ENCODE measurements at regions not wholly inside any gene's neighbourhood (a gene's known extent, or its start where the extent isn't known, plus 50 kb on each side); places are given as distances from the start of the nearest gene placed in this dataset.

DNA sequence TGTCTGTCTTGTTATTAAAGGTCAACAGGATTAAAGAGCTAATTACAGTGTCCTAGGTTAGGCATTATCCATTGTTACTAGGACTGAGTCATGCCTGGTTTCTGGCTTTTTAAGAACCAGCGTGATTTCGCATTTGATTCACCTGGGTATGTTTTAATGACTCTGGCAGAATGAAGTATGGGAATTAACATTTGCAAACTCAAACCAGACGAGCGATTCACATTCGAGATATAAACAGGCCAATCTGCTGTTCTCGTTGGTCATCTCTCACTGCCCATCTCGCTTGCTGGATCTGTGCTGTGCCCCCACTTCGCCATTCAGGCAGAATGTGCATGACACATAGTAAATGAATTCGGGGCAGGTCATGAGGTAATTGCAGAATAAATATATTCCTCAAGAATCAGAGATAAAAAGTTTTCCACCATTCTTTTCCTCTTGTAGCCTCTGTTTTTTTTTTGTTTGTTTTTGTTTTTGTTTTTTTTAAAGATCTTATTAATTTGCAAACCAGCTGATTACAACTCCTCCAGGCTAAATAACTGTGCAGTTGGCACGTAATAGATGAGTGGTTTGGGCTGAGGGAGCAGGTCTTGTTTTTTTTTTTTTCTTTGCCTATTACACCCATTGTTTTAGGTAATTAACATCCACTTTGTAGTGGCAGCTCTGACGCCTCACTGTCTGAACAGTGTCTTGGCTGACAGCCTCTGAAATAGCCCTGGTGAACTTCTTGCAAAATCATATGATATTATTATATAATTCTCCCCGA is 313.5 kb upstream of the MSX2 start:
- DNase-seq (ENCODE audit: low read depth): no peak

DNA sequence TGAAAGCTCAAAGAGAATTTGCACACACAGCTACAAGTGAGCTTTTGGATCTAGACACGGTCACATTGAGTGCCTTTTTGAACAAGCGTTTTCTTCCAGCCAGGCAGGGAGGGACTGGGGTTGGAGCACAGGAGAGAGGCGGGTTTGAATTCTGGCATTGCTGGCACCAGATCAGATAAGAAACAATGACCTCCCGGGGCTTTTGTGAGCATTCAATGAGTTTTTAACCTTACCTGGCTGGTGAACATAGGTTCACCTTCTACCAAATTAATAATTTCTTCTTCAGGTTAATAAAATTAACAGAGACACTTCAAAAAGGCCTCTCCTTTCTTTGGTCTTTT is 312.9 kb upstream of the MSX2 start:
- no peak for DNase-seq (ENCODE audit: low read depth)

DNA sequence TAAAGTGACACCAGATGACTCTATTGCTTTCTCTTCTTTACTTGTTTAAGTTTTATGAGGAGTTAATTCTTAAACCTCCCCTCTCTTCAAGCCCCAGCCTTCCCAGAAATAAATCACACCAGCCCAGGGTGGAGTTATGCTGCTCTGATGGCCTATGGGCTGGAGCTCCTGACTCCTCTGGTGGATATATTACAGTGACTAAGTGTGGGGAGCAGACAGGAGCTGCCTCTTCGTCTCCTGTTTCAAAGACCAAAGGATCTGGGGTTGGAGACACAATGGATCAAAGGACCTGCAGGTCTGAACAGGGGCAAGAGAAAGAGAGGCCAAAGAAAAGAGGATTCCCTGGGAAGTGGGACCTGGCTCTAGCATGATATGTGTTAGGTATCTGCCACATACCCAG is 312.0 kb upstream of the MSX2 start:
- no peak for DNase-seq (ENCODE audit: low read depth)

DNA sequence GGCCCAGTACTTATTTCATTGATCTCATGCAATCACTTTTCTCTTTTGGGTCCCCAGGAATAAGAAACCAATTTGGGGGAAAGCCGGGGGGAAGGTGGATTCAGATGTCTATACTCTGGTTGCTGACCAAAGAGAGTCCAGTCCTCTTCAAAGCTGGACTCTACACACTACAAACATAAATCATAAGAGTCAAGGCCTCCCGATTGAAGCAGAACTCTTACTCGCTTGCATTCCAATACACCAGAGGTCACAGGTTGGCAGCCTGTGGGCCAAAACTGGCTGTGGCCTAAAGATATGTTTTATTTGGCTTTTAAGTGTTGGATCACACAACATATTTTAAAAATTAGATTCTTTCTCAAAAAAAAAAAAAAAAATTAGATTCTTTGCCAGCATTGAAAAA is 311.4 kb upstream of the MSX2 start:
- DNase-seq (ENCODE audit: low read depth): no peak

DNA sequence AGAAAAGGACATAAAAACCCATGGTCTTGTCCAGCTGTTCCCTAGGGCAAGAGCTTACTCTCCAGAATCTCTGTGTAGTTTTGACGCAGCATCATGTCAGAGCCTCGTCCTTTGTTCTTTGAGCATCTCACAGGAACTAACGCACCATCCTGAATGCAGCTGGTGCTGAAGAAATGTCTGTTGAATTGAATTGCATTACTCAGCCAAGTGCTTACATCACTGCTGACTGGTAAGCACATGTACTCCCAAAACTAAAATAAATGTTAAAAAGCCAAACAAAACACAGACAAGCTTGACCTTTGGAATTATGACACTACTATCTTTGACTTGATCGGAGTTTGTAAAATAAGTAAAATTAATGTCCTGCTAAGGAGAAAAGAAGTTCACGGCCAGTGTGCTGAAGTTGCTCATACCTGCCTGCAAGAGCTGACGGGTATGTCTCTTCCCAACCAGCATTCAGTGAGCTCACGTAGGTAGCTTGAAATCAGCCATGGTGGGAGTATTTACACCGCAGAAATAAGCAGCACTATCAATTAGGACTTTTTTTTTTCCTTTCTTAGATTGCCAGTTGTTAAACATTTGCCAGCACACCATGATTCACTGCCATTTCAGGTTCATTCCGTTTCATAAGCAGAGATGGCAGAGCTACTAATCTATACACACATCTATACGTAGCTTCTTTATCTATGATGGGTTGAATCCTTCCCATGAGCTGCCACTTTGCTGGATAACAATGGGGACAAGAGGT is 310.6 kb upstream of the MSX2 start:
- DNase-seq (ENCODE audit: low read depth): no peak

DNA sequence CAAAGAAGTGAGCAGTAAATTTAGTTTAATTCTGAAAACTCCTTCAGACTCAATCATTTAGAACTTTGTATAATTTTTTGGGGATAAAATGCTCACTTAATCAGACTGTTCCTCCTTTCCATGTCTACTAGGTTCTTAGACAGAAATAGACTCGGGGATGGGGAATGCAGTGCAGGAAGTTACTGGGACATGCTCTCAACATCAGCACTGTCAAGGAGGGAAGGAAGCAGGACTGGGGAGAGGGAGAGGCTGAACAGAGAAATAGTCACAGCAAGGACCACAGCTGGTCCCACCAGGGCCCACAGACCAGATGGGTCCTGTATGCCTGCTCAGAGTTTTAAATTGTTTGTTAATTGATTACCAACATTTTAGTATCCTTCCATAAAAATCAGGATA is 310.1 kb upstream of the MSX2 start:
- DNase-seq (ENCODE audit: low read depth): no peak

DNA sequence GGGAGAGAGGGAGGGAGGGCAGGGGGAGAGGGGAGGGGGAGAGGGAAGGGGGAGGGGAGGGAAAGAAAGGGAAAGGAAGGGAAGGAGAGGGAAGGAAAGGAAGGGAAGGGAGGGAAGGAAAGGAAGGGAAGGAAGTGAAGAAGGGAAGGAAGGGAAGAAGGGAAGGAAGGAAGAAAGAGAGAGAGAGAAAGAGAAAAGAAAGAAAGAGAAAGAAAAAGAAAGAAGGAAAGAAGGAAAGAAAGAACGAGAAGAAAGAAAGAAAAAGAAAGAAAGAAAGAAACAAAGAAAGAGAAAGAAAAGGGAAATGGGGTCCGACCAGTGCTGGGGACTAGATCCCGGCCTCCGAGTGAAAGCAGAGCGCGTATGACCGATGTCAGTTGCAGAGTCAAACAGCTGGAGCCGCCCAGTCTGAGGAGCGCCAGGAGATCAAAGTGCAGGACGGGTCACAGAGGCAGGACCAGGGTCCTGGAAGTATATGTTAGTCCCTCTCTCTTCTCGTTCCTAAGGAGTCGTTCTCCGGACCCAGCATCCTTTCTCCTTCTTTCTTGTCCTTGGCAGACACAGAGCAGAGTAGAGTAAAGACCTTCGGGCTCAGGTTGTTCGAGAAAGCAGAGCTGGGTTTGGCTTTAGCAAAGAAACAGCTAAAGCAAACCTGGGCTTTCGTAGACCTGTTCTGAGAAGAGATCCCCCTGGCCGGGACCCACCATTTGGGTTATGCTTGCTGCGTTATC is 305.4 kb upstream of the MSX2 start:
- DNase-seq (ENCODE audit: low read depth): no peak

DNA sequence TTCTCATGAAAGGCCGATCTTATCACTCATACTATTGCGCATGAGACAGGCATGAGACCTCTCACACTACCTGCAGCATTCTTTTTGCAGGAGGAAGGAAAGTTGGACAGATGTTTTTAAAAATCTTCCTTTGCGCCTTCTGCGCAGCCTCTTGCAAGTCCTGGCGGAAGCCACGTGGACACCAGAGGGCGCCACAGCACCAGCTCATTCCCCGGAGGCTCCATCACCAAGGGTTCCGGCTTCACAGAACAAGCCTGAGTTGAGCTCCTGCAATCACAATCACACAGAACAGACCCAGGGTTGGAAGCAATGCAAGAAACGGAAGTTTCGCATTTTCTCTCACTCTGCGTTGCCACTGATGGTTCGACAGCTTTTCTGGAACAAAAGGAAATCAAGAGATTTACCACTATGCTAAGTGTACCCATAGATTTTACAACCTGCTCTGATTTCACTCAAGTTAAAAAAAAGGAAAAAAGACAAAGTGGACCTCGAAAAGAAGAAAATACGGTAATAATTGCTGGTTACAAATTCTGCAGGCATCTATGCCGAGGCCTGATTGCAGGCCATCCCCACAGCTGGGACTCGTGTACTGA is 304.7 kb upstream of the MSX2 start:
- peak; percentile 32 for DNase-seq (ENCODE audit: low read depth)

DNA sequence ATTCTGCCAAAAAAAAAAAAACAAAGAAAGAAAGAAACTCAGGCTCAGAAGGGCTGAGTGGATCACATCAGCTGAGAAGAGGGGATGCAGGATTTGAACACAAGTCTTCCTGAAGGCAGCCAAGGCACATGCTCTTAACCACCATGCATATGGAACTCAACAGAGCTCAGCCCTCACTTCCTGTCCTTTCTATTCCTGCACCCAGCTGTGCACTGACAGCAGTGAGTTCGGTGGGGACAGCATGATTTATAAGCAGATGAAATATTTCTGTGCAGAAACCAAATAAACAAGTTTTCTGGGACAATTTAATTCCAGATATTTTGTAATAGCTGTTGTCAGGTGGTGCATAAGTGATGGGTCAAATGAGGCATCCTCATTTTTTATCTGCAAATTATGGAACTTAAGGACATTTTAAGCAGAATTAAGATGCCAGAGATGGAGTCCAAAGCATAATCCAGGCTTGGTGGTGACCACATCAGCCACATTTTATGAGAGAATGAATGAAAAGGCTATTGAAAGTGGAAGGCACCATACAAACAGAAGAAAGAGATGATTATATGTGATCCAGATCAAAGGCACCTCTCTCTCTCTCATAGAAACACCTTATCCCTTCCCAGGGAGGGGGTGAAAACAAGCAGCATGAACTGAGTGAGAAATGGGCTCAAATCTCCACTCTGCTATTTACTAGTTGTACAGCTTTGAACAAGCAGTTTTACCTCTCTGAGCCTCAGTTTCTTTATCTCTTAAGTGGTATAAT is 303.6 kb upstream of the MSX2 start:
- no peak for DNase-seq (ENCODE audit: low read depth)

DNA sequence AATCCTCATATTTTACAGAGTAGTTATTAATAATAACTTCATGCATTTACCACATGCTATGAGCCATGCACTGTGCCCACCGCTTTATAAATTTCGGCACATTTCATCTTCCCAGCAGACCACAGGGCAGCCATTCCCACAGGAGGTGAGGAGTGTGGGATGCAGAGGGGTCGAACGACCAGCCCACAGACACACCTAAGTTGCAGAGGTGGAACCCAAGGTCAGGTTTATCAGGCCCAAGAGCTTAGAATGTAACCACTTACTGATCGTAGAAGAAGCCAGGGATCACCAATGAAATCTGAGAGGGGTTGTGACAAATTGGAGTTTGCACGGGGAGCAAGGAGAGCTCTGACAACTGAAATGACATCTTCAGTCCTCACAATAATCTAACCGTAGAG is 303.0 kb upstream of the MSX2 start:
- DNase-seq (ENCODE audit: low read depth): no peak

DNA sequence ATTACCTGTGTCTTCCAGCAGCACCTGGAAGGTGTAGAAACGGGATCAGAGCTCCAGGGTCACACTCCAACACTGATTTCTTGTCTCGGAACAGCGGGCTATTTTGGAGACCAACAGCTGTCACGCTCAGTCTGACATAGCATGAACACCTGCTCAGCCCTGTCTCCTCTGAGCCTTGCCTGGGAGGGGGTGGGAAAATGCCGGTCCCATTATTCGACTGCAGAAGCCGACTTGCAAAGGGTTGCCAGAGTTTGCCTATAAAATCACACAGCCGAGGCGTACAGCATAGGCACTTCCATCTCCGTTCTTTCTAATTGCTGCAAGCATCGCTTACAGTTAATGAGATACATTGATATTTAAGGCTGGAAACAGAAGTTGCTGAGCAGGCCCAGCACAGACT is 300.8 kb upstream of the MSX2 start:
- no peak for DNase-seq (ENCODE audit: low read depth)

DNA sequence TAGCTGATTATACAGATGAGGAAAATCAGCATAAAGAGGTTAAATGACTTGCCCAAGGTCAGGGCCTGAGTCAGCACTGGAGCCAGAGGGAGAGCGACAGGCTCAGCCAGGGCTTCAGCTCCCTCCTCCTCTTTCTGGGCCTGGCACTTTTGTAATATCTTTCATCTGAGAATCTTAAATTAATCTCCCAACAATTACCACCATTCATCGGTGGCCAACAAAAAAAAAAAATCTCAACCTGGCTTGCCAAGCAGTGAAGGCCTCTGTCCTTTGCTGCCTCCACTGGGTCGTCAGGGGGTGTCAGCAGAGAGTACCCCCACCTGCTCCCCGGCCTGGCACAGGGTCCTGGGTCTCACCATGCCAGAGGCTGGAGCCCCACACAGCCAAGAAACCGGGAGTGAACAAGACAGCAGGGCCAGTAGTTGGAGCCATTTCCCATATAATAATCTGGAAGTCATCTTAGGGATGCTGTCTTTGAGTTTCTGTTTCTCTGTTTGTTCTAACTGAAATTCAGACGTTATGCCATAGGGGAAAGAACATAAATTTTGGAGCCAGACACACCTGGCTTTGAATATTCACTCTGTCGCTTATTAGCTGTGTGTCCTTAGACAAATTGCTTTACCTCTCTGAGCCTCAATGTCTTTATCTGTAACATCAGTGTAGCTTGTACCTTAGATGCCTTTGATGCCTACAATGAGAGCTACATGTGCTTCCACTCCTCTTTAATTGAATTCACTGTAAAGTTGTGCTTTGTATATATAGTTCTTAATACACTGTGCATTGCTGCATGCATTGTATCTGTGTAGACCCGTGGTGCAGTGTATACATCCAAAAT is 299.9 kb upstream of the MSX2 start:
- no peak for DNase-seq (ENCODE audit: low read depth)

DNA sequence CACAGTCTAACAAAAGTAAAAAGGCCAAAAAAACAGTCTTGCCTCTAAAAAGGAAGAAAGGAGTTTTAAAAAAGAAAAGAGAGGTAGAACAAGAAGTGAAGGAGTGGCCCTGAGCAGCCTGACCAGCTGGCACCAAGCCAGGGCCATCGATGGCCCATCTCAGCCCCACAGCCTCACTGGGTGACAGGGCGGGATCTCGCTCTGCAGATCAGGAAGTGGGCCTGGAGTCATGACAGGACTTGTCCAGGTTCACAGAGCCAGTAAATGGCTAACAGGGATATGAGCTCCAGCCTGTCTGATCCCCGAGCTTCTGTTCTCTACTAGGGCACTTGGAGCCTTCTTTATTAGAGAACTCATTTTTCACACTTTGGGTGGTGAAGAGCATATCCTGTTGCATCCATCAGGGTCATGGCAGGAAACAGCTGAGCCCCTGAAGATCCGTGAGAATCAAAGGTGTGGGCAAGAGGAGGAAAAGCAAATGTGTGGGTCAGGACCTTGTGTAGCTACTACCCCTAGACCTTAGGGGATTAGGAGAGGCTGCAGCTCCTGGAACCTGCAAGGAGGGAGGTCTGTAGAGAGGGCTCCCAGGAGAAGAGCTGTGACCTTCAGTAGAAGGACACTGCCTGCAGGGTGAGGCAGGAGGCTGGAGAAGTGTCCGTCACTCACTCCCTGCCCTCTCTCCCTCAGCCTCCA is 299.0 kb upstream of the MSX2 start:
- DNase-seq (ENCODE audit: low read depth): no peak

DNA sequence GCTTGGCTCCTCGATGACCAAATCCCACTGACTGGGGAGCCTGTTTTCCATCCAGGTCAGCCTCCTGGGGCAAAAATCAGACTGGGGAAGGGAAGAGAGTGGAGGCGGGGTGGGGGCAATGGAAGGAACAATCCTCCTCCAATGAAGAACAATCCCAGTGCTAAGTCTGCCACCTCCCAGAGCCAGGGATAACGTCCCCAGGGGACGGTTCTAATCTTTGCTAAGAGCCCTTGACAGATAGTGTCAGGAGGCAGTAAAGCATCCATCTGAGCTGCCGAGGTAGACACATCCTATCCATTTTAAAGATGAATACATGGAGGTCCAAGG is 298.5 kb upstream of the MSX2 start:
- no peak for DNase-seq (ENCODE audit: low read depth)

DNA sequence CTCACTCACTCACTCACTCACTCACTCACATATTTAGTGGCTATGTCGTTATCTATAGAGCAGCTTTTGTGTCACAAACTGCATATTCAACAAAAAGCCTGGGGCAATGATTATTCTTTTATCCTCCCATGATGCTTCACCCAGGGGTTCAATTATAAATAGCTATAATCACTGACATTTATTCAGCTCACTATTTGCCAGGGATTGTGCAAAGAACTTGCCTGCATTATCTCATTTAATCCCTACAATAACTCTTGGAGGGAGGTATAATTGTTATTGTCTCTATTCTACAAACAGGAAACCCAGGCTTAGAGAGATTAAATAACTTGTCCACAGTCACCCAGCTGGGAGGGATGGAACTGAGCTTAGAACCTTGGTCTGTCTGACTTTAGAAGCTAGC is 298.0 kb upstream of the MSX2 start:
- no peak for DNase-seq (ENCODE audit: low read depth)

DNA sequence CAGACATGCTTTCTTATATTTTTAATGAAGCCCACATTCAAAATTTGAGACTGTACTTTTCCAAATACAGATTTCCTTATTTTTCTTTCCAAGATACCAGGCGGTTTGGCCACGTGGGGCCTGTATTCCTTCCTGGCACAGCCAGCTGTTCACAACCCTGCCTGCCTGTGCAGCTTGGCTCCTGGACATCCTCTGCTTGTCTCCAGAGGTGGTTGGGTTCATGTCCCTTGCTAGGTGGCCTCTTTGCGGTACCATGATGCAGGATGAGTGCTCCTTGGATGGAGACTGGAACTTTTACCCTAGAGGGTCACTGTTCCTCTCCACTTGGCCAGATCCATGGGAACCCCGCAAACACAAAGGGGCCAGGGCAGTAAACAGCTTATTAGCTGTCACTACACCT is 297.5 kb upstream of the MSX2 start:
- DNase-seq (ENCODE audit: low read depth): no peak

DNA sequence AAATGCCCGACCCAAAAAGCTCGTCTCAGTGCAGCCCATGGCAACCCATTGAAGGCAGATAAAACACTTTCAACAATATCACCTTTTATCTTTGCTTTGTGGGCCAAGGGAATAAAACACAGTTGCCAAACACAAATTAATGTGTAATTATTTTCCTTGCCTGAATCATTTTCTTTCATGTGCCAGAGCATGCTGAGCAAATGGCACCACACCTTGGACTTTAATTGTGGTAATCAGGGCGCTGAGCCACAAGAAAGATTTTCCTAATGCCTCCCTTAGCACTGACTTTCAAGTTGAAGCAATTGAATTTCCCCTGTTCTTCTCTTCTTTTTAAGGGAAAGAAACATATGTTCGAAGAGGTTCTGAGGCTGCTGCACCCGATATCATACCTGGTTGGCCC is 297.1 kb upstream of the MSX2 start:
- DNase-seq (ENCODE audit: low read depth): no peak

DNA sequence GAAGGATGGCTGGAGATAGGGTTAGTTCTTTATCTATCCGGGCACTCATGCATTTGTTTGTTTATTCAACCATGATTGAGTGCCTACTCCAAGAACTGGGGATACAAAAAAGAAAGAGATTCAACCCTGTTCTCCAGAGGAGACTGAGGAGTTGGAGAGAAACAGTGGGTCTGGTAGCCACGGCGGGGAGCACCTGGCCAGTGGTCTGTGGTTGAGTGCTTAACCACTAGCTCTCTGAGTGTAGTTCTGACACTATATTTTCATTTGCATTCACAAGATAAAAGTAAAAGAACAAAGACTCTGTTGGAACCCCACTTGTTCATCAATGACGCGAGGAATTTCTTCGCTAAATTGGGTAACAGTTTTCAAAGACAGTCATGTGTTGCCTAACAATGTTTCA is 295.5 kb upstream of the MSX2 start:
- DNase-seq (ENCODE audit: low read depth): no peak

DNA sequence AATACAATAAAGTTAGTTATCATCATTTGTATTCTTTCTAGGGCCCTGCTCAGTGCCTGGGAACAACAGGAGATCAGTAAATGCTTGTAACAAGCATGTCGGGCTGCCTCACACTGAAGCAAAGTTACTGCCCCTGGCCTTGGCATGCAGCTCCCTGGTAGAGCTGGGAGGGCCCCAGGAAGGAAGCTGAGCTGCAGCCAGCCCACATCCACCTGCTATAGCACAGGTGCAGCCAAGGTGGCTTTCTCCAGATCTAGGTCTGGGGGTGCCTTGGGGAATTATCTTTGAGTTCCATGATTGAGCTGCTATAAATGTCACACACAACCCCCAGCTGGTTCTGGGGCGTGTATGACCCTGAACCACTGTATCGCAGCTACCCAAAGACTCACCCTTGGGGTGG is 293.4 kb upstream of the MSX2 start:
- DNase-seq (ENCODE audit: low read depth): no peak

DNA sequence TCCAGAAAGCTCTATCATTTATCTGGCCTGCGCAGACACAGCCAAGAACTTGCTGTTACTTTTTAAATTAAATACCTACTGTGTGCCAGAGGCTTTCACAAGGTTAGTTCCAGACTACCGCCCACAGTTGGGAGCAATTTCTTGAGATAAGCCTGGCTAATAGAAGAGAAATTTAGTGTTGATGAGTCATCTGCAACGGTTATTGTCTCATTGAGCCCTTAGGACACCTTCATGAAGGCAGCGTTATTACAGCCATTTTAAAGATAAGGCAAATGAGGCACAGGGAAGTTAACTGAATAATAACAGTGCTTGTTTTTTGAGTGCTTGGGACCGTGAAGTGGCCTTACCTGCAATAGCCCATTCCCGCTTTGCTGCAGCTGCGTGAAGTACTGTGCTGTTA is 292.9 kb upstream of the MSX2 start:
- DNase-seq (ENCODE audit: low read depth): no peak

DNA sequence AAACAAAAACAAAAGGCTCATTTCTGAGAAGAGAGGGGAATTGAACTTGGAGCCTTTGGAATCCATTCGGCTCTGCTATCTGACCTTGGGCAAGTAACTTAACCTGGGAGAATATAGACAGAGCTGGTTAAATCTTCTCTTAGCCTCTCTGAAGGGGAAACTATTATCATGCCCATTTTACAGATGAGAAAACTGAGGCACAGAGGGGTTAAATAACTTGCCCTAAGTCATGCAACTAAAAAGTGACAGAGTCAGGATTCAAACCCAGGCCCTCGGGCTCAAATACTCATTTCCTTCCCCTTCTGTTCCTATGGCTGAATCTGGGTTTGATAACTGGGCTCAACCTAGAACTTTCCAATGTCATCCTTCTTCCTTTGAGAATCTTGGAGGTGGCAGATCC is 291.3 kb upstream of the MSX2 start:
- DNase-seq (ENCODE audit: low read depth): no peak
